Mammary epithelial cell (primary cell): ENCODE measurements at regions not wholly inside any gene's neighbourhood (a gene's known extent, or its start where the extent isn't known, plus 50 kb on each side); places are given as distances from the start of the nearest gene placed in this dataset.

Experiments
- CTCF ChIP-seq, 2 donors: IDR thresholded peaks in 1 of 2; conservative IDR thresholded peaks in 1 of 2; 2 replicates each; pipeline ENCODE4 v1.5.1; 2011 to 2012; ENCODE audit warnings: inconsistent platforms in 2 of 2, low read length in 2 of 2, mild to moderate bottlenecking in 2 of 2, control low read depth in 1 of 2, low read depth in 1 of 2; ENCODE audit not compliant: insufficient read depth in 1 of 2; ENCODE audit errors: extremely low read depth in 1 of 2
- EZH2 ChIP-seq: IDR thresholded peaks from 2 replicates; pipeline ENCODE4 v1.6.1; 2012; ENCODE audit warnings: low read length, inconsistent platforms, borderline replicate concordance

- TF ChIP-seq CTCF (conservative IDR thresholded peaks at IDR 0.05 in 1 of 2, IDR thresholded peaks at IDR 0.05 in 1 of 2; ENCODE audit: extremely low read depth in 1 of 2, insufficient read depth in 1 of 2, low read depth in 1 of 2, low read length in 2 of 2) (no peak), EZH2 (no peak)
Measured at GRCh38 chr10:61289813-61290212, 163.4 kb downstream of the TMEM26 start.
